Chondrocyte (in vitro differentiated cells): ENCODE measurements at regions not wholly inside any gene's neighbourhood (a gene's known extent, or its start where the extent isn't known, plus 50 kb on each side); places are given as distances from the start of the nearest gene placed in this dataset.

Experiments used
- DNase-seq: peaks from one replicate; pipeline ENCODE4 v3.0.0; 2021; ENCODE audit warnings: mixed read lengths, low spot score
- H3K27ac Mint-ChIP-seq: one replicate; pipeline ENCODE4 v1.8.0; 2021; ENCODE audit warnings: mild to moderate bottlenecking, moderate library complexity, mixed read lengths; ENCODE audit not compliant: unreplicated experiment
- H3K27me3 Mint-ChIP-seq: 2 replicates; pipeline ENCODE4 v1.8.0; 2021; ENCODE audit warnings: low read depth, mixed read lengths
- H3K36me3 Mint-ChIP-seq: 2 replicates; pipeline ENCODE4 v1.8.0; 2021; ENCODE audit warnings: low read depth, mixed read lengths
- H3K4me1 Mint-ChIP-seq: 2 replicates; pipeline ENCODE4 v1.8.0; 2021; ENCODE audit warnings: low read depth, mild to moderate bottlenecking, mixed read lengths
- H3K4me3 Mint-ChIP-seq: one replicate; pipeline ENCODE4 v1.8.0; 2021; ENCODE audit warnings: mild to moderate bottlenecking, moderate library complexity, mixed read lengths; ENCODE audit not compliant: unreplicated experiment
- H3K9me3 Mint-ChIP-seq: 2 replicates; pipeline ENCODE4 v1.8.0; 2021; ENCODE audit warnings: low read depth, mixed read lengths
- CTCF ChIP-seq: fragments of 200-600 bp; sonication (generic); IDR thresholded peaks from 2 replicates; pipeline ENCODE4 v1.5.0; 2021; ENCODE audit warnings: antibody characterized with exemption, mild to moderate bottlenecking, moderate library complexity

DNA sequence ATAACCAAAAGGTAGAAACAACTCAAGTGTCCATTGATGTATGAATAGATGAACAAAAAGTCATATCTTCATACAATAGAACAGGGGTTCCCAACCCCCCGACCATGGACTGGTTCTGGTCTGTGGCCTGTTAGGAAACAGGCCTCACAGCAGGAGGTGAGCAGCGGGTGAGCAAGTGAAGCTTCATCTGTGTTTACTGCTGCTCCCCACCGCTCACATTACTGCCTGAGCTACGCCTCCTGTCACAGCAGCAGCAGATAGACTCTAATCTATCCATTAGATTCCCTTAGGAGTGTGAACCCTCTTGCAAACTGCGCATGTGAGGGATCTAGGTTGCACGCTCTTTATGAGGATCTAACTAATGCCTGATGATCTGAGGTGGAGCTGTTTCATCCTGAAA, 478.0 kb downstream of the BRINP1 start:
- peaks cover 2% of the 10 kb centered on the region for H3K27me3 Mint-ChIP-seq
- H3K36me3 Mint-ChIP-seq, result no peaks in the 10 kb centered on the region
- no peak overlapping the region for H3K27ac Mint-ChIP-seq
- peaks cover 3% of the 10 kb centered on the region for H3K9me3 Mint-ChIP-seq
- no peak for DNase-seq
- no peak overlapping the region for H3K4me3 Mint-ChIP-seq
- no peaks in the 10 kb centered on the region for H3K4me1 Mint-ChIP-seq
- no peak for TF ChIP-seq CTCF

GRCh38 chr9:118896324-118897000, 472.8 kb downstream of the BRINP1 start:
- DNase-seq, result no peak
- Mint-ChIP-seq H3K4me3 (no peak overlapping the region), H3K36me3 (no peaks in the 10 kb centered on the region), H3K27ac (no peak overlapping the region), H3K9me3 (peaks cover 3% of the 10 kb centered on the region), H3K27me3 (peaks cover 2% of the 10 kb centered on the region), H3K4me1 (no peaks in the 10 kb centered on the region)
- TF ChIP-seq CTCF, result no peak

DNA sequence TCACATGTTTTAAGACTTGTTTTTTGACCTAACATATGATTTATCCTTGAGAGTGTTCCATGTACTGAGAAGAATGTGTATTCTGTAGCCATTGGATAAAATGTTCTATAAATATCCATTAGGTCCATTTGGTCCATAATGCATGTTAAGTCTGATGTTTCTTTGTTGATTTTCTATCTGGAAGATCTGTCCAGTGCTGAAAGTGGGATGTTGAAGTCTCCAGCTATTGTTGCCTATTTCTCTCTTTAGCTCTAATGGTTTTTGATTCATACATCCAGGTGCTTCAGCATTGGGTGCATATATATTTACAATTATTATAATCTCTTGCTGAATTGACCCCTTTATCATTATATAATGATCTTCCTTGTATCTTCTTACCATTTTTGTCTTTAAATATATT, 451.1 kb downstream of the BRINP1 start:
- H3K27me3 Mint-ChIP-seq, result no peaks in the 10 kb centered on the region
- H3K36me3 Mint-ChIP-seq, result no peaks in the 10 kb centered on the region
- no peaks in the 10 kb centered on the region for H3K4me1 Mint-ChIP-seq
- H3K27ac Mint-ChIP-seq, result no peak overlapping the region
- H3K9me3 Mint-ChIP-seq, result peaks cover 9% of the 10 kb centered on the region
- H3K4me3 Mint-ChIP-seq, result no peak overlapping the region
- no peak for DNase-seq
- TF ChIP-seq CTCF, result no peak

- H3K9me3 Mint-ChIP-seq, result no peaks in the 10 kb centered on the region
Measured at GRCh38 chr9:118928722-118929121, 440.5 kb downstream of the BRINP1 start.

GRCh38 chr9:118929287-118929686, 439.9 kb downstream of the BRINP1 start:
- Mint-ChIP-seq H3K27ac (no peak overlapping the region), H3K27me3 (peaks cover 5% of the 10 kb centered on the region), H3K9me3 (no peaks in the 10 kb centered on the region), H3K4me1 (no peaks in the 10 kb centered on the region), H3K36me3 (no peaks in the 10 kb centered on the region), H3K4me3 (no peak overlapping the region)
- no peak for TF ChIP-seq CTCF
- no peak for DNase-seq

More at GRCh38 chr9:118928722-118929121, 440.5 kb downstream of the BRINP1 start:
- no peak for TF ChIP-seq CTCF
- Mint-ChIP-seq H3K27ac (no peak overlapping the region), H3K4me3 (no peak overlapping the region), H3K4me1 (no peaks in the 10 kb centered on the region), H3K36me3 (no peaks in the 10 kb centered on the region), H3K27me3 (peaks cover 5% of the 10 kb centered on the region)
- no peak for DNase-seq
